Stimulated activated naive B cell treated with anti-CD40 and anti-IgM and Interleukin-4, amounts not matched to agents 10 μg/mL and 1 μg/mL and 100 μg/mL, for 72 hours (primary cell): ENCODE measurements at regions not wholly inside any gene's neighbourhood (a gene's known extent, or its start where the extent isn't known, plus 50 kb on each side); places are given as distances from the start of the nearest gene placed in this dataset.

Experiments
- ATAC-seq, 2 donors: fragments of 150-1000 bp; cut with Tn5 transposase; replicated peaks; 2 replicates each; pipeline ENCODE4 v1.10.0; 2021; ENCODE audit warnings: moderate library complexity in 1 of 2
- DNase-seq: peaks from one replicate; pipeline ENCODE4 v3.0.0; 2021
- H3K27ac Mint-ChIP-seq: one replicate; pipeline ENCODE4 v1.8.0; 2022; ENCODE audit warnings: mild to moderate bottlenecking, mixed read lengths
- H3K27me3 Mint-ChIP-seq, 2 donors: one replicate each; pipeline ENCODE4 v1.8.0; 2022; ENCODE audit warnings: mixed read lengths in 2 of 2
- H3K36me3 Mint-ChIP-seq, 2 donors: one replicate each; pipeline ENCODE4 v1.8.0; 2022; ENCODE audit warnings: mixed read lengths in 2 of 2, mild to moderate bottlenecking in 1 of 2
- H3K4me1 Mint-ChIP-seq, 2 donors: one replicate each; pipeline ENCODE4 v1.8.0; 2022; ENCODE audit warnings: mixed read lengths in 2 of 2, mild to moderate bottlenecking in 1 of 2
- H3K4me3 Mint-ChIP-seq, 2 donors: one replicate each; pipeline ENCODE4 v1.8.0; 2022; ENCODE audit warnings: mild to moderate bottlenecking in 2 of 2, mixed read lengths in 2 of 2, moderate library complexity in 1 of 2
- H3K9me3 Mint-ChIP-seq, 2 donors: one replicate each; pipeline ENCODE4 v1.8.0; 2022; ENCODE audit warnings: mixed read lengths in 2 of 2, mild to moderate bottlenecking in 1 of 2

- peaks cover 3 to 5% of the 10 kb centered on the region in 2 donors for H3K9me3 Mint-ChIP-seq
- H3K4me3 Mint-ChIP-seq = no peak overlapping the region
- peak; percentile 42 to 81 for ATAC-seq
- no peak for DNase-seq
- H3K4me1 Mint-ChIP-seq = peaks cover 12 to 16% of the 10 kb centered on the region in 2 donors
- no peaks in the 10 kb centered on the region for H3K27me3 Mint-ChIP-seq
- peak overlapping the region; percentile 81 for H3K27ac Mint-ChIP-seq
- peaks cover 0 to 3% of the 10 kb centered on the region in 2 donors for H3K36me3 Mint-ChIP-seq
Measured at GRCh38 chr5:8013948-8014710, 145.2 kb downstream of the MTRR start.

- peak; percentile 75 to 92 for ATAC-seq
- peaks cover 9 to 18% of the 10 kb centered on the region in 2 donors for H3K9me3 Mint-ChIP-seq
- H3K4me3 Mint-ChIP-seq = no peak overlapping the region
- peaks cover 7 to 14% of the 10 kb centered on the region in 2 donors for H3K4me1 Mint-ChIP-seq
- peaks cover 2 to 9% of the 10 kb centered on the region in 2 donors for H3K36me3 Mint-ChIP-seq
- H3K27ac Mint-ChIP-seq = peak overlapping the region; percentile 70
- no peaks in the 10 kb centered on the region for H3K27me3 Mint-ChIP-seq
- DNase-seq = peak; percentile 10
Measured at GRCh38 chr5:8019719-8020218, 150.8 kb downstream of the MTRR start.

GRCh38 chr5:8020861-8021514, 152.0 kb downstream of the MTRR start:
- H3K36me3 Mint-ChIP-seq = peaks cover 2 to 9% of the 10 kb centered on the region in 2 donors
- no peaks in the 10 kb centered on the region for H3K27me3 Mint-ChIP-seq
- no peak for ATAC-seq
- H3K4me3 Mint-ChIP-seq = no peak overlapping the region
- H3K9me3 Mint-ChIP-seq = peaks cover 9 to 18% of the 10 kb centered on the region in 2 donors
- peak overlapping the region; percentile 1 for H3K27ac Mint-ChIP-seq
- DNase-seq = no peak
- H3K4me1 Mint-ChIP-seq = peaks cover 4 to 13% of the 10 kb centered on the region in 2 donors

- H3K27ac Mint-ChIP-seq = no peak overlapping the region
- no peaks in the 10 kb centered on the region for H3K36me3 Mint-ChIP-seq
- H3K4me3 Mint-ChIP-seq = no peak overlapping the region
- no peaks in the 10 kb centered on the region for H3K4me1 Mint-ChIP-seq
- H3K27me3 Mint-ChIP-seq = no peaks in the 10 kb centered on the region
- no peak for DNase-seq
- ATAC-seq = no peak
- H3K9me3 Mint-ChIP-seq = no peaks in the 10 kb centered on the region
Measured at GRCh38 chr5:8028243-8028642, 159.3 kb downstream of the MTRR start.

- no peak for DNase-seq
- H3K4me1 Mint-ChIP-seq = no peaks in the 10 kb centered on the region
- H3K27ac Mint-ChIP-seq = no peak overlapping the region
- H3K9me3 Mint-ChIP-seq = no peaks in the 10 kb centered on the region
- no peaks in the 10 kb centered on the region for H3K36me3 Mint-ChIP-seq
- ATAC-seq = no peak
- no peak overlapping the region for H3K4me3 Mint-ChIP-seq
- H3K27me3 Mint-ChIP-seq = no peaks in the 10 kb centered on the region
Measured at GRCh38 chr5:8033261-8033660, 164.3 kb downstream of the MTRR start.

GRCh38 chr5:8034852-8035251, 165.9 kb downstream of the MTRR start:
- ATAC-seq = no peak
- Mint-ChIP-seq H3K4me1 (no peaks in the 10 kb centered on the region), H3K9me3 (peaks cover 2 to 4% of the 10 kb centered on the region in 2 donors), H3K4me3 (no peak overlapping the region), H3K36me3 (no peaks in the 10 kb centered on the region), H3K27ac (no peak overlapping the region), H3K27me3 (no peaks in the 10 kb centered on the region)
- no peak for DNase-seq

- DNase-seq = no peak
- Mint-ChIP-seq H3K27me3 (no peaks in the 10 kb centered on the region), H3K4me3 (no peak overlapping the region), H3K27ac (no peak overlapping the region), H3K4me1 (no peaks in the 10 kb centered on the region), H3K9me3 (peaks cover 11 to 13% of the 10 kb centered on the region in 2 donors), H3K36me3 (no peaks in the 10 kb centered on the region)
- no peak for ATAC-seq
Measured at GRCh38 chr5:8048920-8049319, 180.0 kb downstream of the MTRR start.

- no peaks in the 10 kb centered on the region for H3K27me3 Mint-ChIP-seq
- no peak overlapping the region for H3K4me3 Mint-ChIP-seq
- no peak overlapping the region for H3K27ac Mint-ChIP-seq
- no peak for ATAC-seq
- H3K36me3 Mint-ChIP-seq = no peaks in the 10 kb centered on the region
- no peaks in the 10 kb centered on the region for H3K4me1 Mint-ChIP-seq
- no peak for DNase-seq
- H3K9me3 Mint-ChIP-seq = peaks cover 10 to 11% of the 10 kb centered on the region in 2 donors
Measured at GRCh38 chr5:8050616-8051175, 181.7 kb downstream of the MTRR start.

- DNase-seq (no peak), ATAC-seq (no peak)
- no peak overlapping the region for H3K4me3 Mint-ChIP-seq
- H3K27me3 Mint-ChIP-seq = no peaks in the 10 kb centered on the region
- H3K36me3 Mint-ChIP-seq = no peaks in the 10 kb centered on the region
- H3K27ac Mint-ChIP-seq = no peak overlapping the region
- peaks cover 10 to 11% of the 10 kb centered on the region in 2 donors for H3K9me3 Mint-ChIP-seq
- no peaks in the 10 kb centered on the region for H3K4me1 Mint-ChIP-seq
Measured at GRCh38 chr5:8053270-8053669, 184.3 kb downstream of the MTRR start.

- no peaks in the 10 kb centered on the region for H3K36me3 Mint-ChIP-seq
- H3K4me1 Mint-ChIP-seq = peaks cover 0 to 4% of the 10 kb centered on the region in 2 donors
- ATAC-seq (no peak), DNase-seq (no peak)
- no peak overlapping the region for H3K27ac Mint-ChIP-seq
- no peak overlapping the region for H3K4me3 Mint-ChIP-seq
- peaks cover 0 to 6% of the 10 kb centered on the region in 2 donors for H3K27me3 Mint-ChIP-seq
- peaks cover 0 to 1% of the 10 kb centered on the region in 2 donors for H3K9me3 Mint-ChIP-seq
Measured at GRCh38 chr5:8057769-8058168, 188.8 kb downstream of the MTRR start.

- peaks cover 0 to 4% of the 10 kb centered on the region in 2 donors for H3K4me1 Mint-ChIP-seq
- no peak overlapping the region for H3K27ac Mint-ChIP-seq
- H3K27me3 Mint-ChIP-seq = peaks cover 0 to 6% of the 10 kb centered on the region in 2 donors
- no peak for ATAC-seq
- no peak overlapping the region for H3K4me3 Mint-ChIP-seq
- no peak for DNase-seq
- H3K36me3 Mint-ChIP-seq = no peaks in the 10 kb centered on the region
- H3K9me3 Mint-ChIP-seq = peaks cover 0 to 1% of the 10 kb centered on the region in 2 donors
Measured at GRCh38 chr5:8058616-8059190, 189.8 kb downstream of the MTRR start.

- Mint-ChIP-seq H3K4me1 (peaks cover 0 to 4% of the 10 kb centered on the region in 2 donors), H3K27ac (no peak overlapping the region), H3K9me3 (peaks cover 0 to 1% of the 10 kb centered on the region in 2 donors), H3K27me3 (peaks cover 4 to 6% of the 10 kb centered on the region in 2 donors), H3K4me3 (no peak overlapping the region), H3K36me3 (no peaks in the 10 kb centered on the region)
- DNase-seq (no peak), ATAC-seq (no peak)
Measured at GRCh38 chr5:8059337-8059736, 190.4 kb downstream of the MTRR start.

GRCh38 chr5:8060235-8060952, 191.4 kb downstream of the MTRR start:
- DNase-seq (no peak), ATAC-seq (peak; percentile 64 to 81)
- peaks cover 6 to 7% of the 10 kb centered on the region in 2 donors for H3K27me3 Mint-ChIP-seq
- no peak overlapping the region for H3K4me3 Mint-ChIP-seq
- peaks cover 0 to 1% of the 10 kb centered on the region in 2 donors for H3K9me3 Mint-ChIP-seq
- H3K4me1 Mint-ChIP-seq = peaks cover 0 to 4% of the 10 kb centered on the region in 2 donors
- no peaks in the 10 kb centered on the region for H3K36me3 Mint-ChIP-seq
- no peak overlapping the region for H3K27ac Mint-ChIP-seq
